H1 (cell line): ENCODE measurements at regions not wholly inside any gene's neighbourhood (a gene's known extent, or its start where the extent isn't known, plus 50 kb on each side); places are given as distances from the start of the nearest gene placed in this dataset.

Experiments used
- ASH2L ChIP-seq: fragments of 200-600, 300-600 bp; sonication (generic); IDR thresholded peaks from one replicate; pipeline ENCODE4 v1.7.1; 2017; ENCODE audit warnings: low read length
- CHD2 ChIP-seq: IDR thresholded peaks from 2 replicates; pipeline ENCODE4 v1.6.1; 2012; ENCODE audit warnings: low read length, improper control_type of control experiment
- RFX5 ChIP-seq: IDR thresholded peaks from 2 replicates; pipeline ENCODE4 v1.6.1; 2011; ENCODE audit warnings: low read depth, low read length, improper control_type of control experiment, borderline replicate concordance
- TF ChIP-seq, protein P1 (sequence below), 3 experiments: IDR thresholded peaks; 1 replicate in 2 of 3; 2 replicates in 1 of 3; pipeline versions ENCODE4 v1.5.1 to v1.6.1; 2011; ENCODE audit warnings: low read length in 3 of 3, mild to moderate bottlenecking in 3 of 3, inconsistent platforms in 2 of 3, low read depth in 1 of 3, moderate library complexity in 1 of 3; ENCODE audit not compliant: insufficient read depth in 1 of 3; ENCODE audit errors: control extremely low read depth in 1 of 3
- TF ChIP-seq, protein P2 (sequence below): IDR thresholded peaks from 2 replicates; pipeline ENCODE4 v1.6.1; 2011; ENCODE audit warnings: low read length, improper control_type of control experiment

DNA sequence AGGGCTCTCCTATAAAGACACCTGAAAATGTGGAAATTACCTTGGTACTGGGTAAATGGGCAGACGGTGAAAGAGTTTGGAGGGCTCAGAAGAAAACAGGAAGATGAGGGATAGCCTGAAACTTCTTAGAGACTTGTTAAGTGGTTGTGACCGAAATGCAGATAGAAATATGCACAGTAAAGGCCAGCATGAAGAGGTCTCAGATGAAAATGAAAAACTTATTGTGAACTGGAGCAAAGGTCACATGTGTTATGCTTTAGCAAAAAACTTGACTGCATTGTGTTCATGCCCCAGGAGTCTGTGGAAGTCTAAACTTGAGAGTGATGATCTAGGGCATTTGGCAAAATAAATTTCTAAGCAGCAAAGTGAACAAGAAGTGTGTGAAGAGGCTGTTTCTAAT is 137.1 kb downstream of the CBLN2 start:
- TF ChIP-seq, protein P1, sequence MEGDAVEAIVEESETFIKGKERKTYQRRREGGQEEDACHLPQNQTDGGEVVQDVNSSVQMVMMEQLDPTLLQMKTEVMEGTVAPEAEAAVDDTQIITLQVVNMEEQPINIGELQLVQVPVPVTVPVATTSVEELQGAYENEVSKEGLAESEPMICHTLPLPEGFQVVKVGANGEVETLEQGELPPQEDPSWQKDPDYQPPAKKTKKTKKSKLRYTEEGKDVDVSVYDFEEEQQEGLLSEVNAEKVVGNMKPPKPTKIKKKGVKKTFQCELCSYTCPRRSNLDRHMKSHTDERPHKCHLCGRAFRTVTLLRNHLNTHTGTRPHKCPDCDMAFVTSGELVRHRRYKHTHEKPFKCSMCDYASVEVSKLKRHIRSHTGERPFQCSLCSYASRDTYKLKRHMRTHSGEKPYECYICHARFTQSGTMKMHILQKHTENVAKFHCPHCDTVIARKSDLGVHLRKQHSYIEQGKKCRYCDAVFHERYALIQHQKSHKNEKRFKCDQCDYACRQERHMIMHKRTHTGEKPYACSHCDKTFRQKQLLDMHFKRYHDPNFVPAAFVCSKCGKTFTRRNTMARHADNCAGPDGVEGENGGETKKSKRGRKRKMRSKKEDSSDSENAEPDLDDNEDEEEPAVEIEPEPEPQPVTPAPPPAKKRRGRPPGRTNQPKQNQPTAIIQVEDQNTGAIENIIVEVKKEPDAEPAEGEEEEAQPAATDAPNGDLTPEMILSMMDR (IDR thresholded peaks at IDR 0.05; ENCODE audit: control extremely low read depth in 1 of 3, insufficient read depth in 1 of 3, low read depth in 1 of 3, low read length in 3 of 3) = no peak
- TF ChIP-seq RFX5 = no peak
- TF ChIP-seq, protein P2, sequence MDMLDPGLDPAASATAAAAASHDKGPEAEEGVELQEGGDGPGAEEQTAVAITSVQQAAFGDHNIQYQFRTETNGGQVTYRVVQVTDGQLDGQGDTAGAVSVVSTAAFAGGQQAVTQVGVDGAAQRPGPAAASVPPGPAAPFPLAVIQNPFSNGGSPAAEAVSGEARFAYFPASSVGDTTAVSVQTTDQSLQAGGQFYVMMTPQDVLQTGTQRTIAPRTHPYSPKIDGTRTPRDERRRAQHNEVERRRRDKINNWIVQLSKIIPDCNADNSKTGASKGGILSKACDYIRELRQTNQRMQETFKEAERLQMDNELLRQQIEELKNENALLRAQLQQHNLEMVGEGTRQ = no peak
- no peak for TF ChIP-seq ASH2L
- TF ChIP-seq CHD2 = no peak
